ENCODE measurements at regions not wholly inside any gene's neighbourhood (a gene's known extent, or its start where the extent isn't known, plus 50 kb on each side); places are given as distances from the start of the nearest gene placed in this dataset.

- no peak for TF ChIP-seq POLR2A (IDR thresholded peaks at IDR 0.05; ENCODE audit: low read depth, low read length)
- TF ChIP-seq POLR2AphosphoS5 (IDR thresholded peaks at IDR 0.05; ENCODE audit: low read depth, low read length): no peak
- TF ChIP-seq PAX5 (IDR thresholded peaks at IDR 0.05; ENCODE audit: insufficient read depth, low read length, severe bottlenecking): no peak
- no peak for TF ChIP-seq TAF1 (IDR thresholded peaks at IDR 0.05; ENCODE audit: low read depth, low read length)
Observed at GRCh38 chr10:4426866-4427265, 399.1 kb upstream of the AKR1E2 start.
